K562 (cell line): ENCODE measurements at regions not wholly inside any gene's neighbourhood (a gene's known extent, or its start where the extent isn't known, plus 50 kb on each side); places are given as distances from the start of the nearest gene placed in this dataset.

Source experiments
- ATAC-seq: fragments of 200-7000 bp; cut with Tn5 transposase; 3 replicates; pipeline ENCODE4 v1.9.1; 2020; ENCODE audit warnings: moderate library complexity
- BruUV-seq: library from RNA; stranded (reverse); fragments of 400-500 nt; replicated peaks from 2 replicates; lab custom pipeline; 2021; lab: Mats Ljungman, UMichigan
- CTCF ChIA-PET: fragments of 300-600 bp; formaldehyde crosslinking; extraction: SDS; loops from one replicate; lab custom pipeline; 2021; ENCODE audit warnings: low intra/inter-chr PET ratio; lab: Yijun Ruan, JAX
- POLR2A ChIA-PET: fragments of 300-600, 350-650 bp; sonication (Branson Sonifier 250); formaldehyde crosslinking; extraction: SDS; loops from one replicate; lab custom pipeline; 2021; ENCODE audit warnings: antibody characterized with exemption, inconsistent platforms; lab: Yijun Ruan, JAX
- DNase-seq, 4 experiments: peaks; one replicate each; pipeline versions ENCODE4 v3.0.0 to v3.0.0-alpha.2; 2011 to 2018; ENCODE audit warnings: low spot score in 3 of 4, mixed read lengths in 3 of 4; ENCODE audit errors: extremely low read depth in 1 of 4
- FAIRE-seq: peaks from 2 replicates; lab custom pipeline; 2011; peaks lifted over from hg19 to GRCh38; lab: Jason Lieb, UNC
- H2AFZ ChIP-seq: 2 replicates; pipeline ENCODE4 v1.6.0; 2011; ENCODE audit warnings: low read depth, low read length, control low read depth, inconsistent platforms
- H3K27ac ChIP-seq: fragments of 200-600 bp; 3 replicates; pipeline ENCODE4 v1.8.0; 2011; ENCODE audit warnings: low read depth, mild to moderate bottlenecking, control low read depth, inconsistent platforms, low read length, moderate library complexity, mixed read lengths; ENCODE audit errors: extremely low read depth
- H3K27me3 ChIP-seq, 2 experiments: fragments of 300-600 bp in 1 of 2; 2 replicates in 1 of 2; 3 replicates in 1 of 2; pipeline versions ENCODE4 v1.6.0 to v1.8.0; 2011; ENCODE audit warnings: inconsistent platforms in 2 of 2, low read length in 2 of 2, mild to moderate bottlenecking in 1 of 2, mixed read lengths in 1 of 2, moderate library complexity in 1 of 2; ENCODE audit not compliant: control insufficient read depth in 2 of 2, insufficient read depth in 2 of 2
- H3K36me3 ChIP-seq: fragments of 300-600 bp; 3 replicates; pipeline ENCODE4 v1.8.0; 2011; ENCODE audit warnings: mild to moderate bottlenecking, low read length, inconsistent platforms; ENCODE audit not compliant: control insufficient read depth, insufficient read depth
- H3K4me1 ChIP-seq, 2 experiments: fragments of 200-600 bp in 1 of 2; replicated peaks in 1 of 2; 2 replicates in 1 of 2; 3 replicates in 1 of 2; pipeline versions ENCODE4 v1.5.1 to v1.8.0; 2011; ENCODE audit warnings: inconsistent platforms in 2 of 2, low read length in 2 of 2, mild to moderate bottlenecking in 1 of 2, mixed read lengths in 1 of 2, moderate library complexity in 1 of 2; ENCODE audit not compliant: control insufficient read depth in 2 of 2, insufficient read depth in 2 of 2
- H3K4me2 ChIP-seq: 2 replicates; pipeline ENCODE4 v1.6.1; 2011; ENCODE audit warnings: low read length, control low read depth, inconsistent platforms, mixed read lengths; ENCODE audit not compliant: insufficient read depth
- H3K4me3 ChIP-seq: fragments of 200-600 bp; sonication (generic), shearing (Covaris generic); 2 replicates; pipeline ENCODE4 v1.5.1; 2016; ENCODE audit warnings: control low read depth, inconsistent platforms
- H3K79me2 ChIP-seq: fragments of 200-600 bp; 3 replicates; pipeline ENCODE4 v1.8.0; 2011; ENCODE audit warnings: low read length, inconsistent platforms; ENCODE audit not compliant: control insufficient read depth, insufficient read depth
- H3K9ac ChIP-seq, 2 experiments: 2 replicates each; pipeline versions ENCODE4 v1.6.0 to v1.6.1; 2011; ENCODE audit warnings: low read depth in 2 of 2, low read length in 2 of 2, control low read depth in 1 of 2, inconsistent platforms in 1 of 2, mild to moderate bottlenecking in 1 of 2, mixed read lengths in 1 of 2; ENCODE audit not compliant: insufficient read depth in 1 of 2
- H3K9me1 ChIP-seq: one replicate; pipeline ENCODE4 v1.6.0; 2011; ENCODE audit warnings: inconsistent platforms, mild to moderate bottlenecking, low read length, moderate library complexity; ENCODE audit not compliant: control insufficient read depth, insufficient read depth
- H3K9me3 ChIP-seq: replicated peaks from 2 replicates; pipeline ENCODE4 v1.5.1; 2011; ENCODE audit warnings: low read depth, low read length, inconsistent platforms; ENCODE audit not compliant: control insufficient read depth, insufficient read depth
- H4K20me1 ChIP-seq: replicated peaks from 2 replicates; pipeline ENCODE4 v1.6.1; 2011; ENCODE audit warnings: low read length, inconsistent platforms, mixed read lengths; ENCODE audit not compliant: control insufficient read depth, insufficient read depth
- BCOR ChIP-seq: fragments of 450-650 bp; IDR thresholded peaks from 2 replicates; pipeline ENCODE4 v1.6.1; 2016
- BRCA1 ChIP-seq, 2 experiments: fragments of 450-650 bp in 1 of 2; sonication (generic) in 1 of 2; formaldehyde crosslinking in 1 of 2; IDR thresholded peaks; 2 replicates each; pipeline versions ENCODE4 v1.5.0 to v1.6.1; 2017 to 2020; ENCODE audit warnings: mild to moderate bottlenecking in 1 of 2, missing genetic modification reagents in 1 of 2
- CBFA2T2 ChIP-seq: fragments of 450-650 bp; conservative IDR thresholded peaks from 2 replicates; pipeline ENCODE4 v1.6.1; 2017; ENCODE audit warnings: mild to moderate bottlenecking
- CBFA2T3 ChIP-seq: fragments of 450-650 bp; IDR thresholded peaks from 2 replicates; pipeline ENCODE4 v1.6.1; 2017
- CHD4 ChIP-seq: fragments of 200-600 bp; sonication (generic); IDR thresholded peaks from 3 replicates; pipeline ENCODE4 v1.6.1; 2012; ENCODE audit warnings: low read depth, mild to moderate bottlenecking, mixed read lengths, low read length, inconsistent platforms; ENCODE audit not compliant: insufficient read depth, insufficient replicate concordance, poor library complexity, severe bottlenecking
- CSDE1 ChIP-seq, 2 experiments: fragments of 450-650 bp; IDR thresholded peaks; 2 replicates each; pipeline ENCODE4 v1.6.1; 2016; ENCODE audit warnings: mild to moderate bottlenecking in 1 of 2
- DMBX1 ChIP-seq: fragments of 250-450 bp; sonication (Bioruptor Pico); IDR thresholded peaks from 2 replicates; pipeline ENCODE4 v1.8.0; 2022; ENCODE audit warnings: inconsistent platforms, mild to moderate bottlenecking, moderate library complexity, borderline replicate concordance
- DPF2 ChIP-seq: fragments of 450-650 bp; IDR thresholded peaks from 2 replicates; pipeline ENCODE4 v1.6.1; 2016
- FOSL1 ChIP-seq: fragments of 200-800 bp; sonication (Bioruptor generic); conservative IDR thresholded peaks from 2 replicates; pipeline ENCODE4 v1.6.1; 2016; ENCODE audit warnings: missing genetic modification characterization, missing compliant biosample characterization
- GABPA ChIP-seq: fragments of 200-800 bp; sonication (Bioruptor generic); conservative IDR thresholded peaks from 2 replicates; pipeline ENCODE4 v1.6.1; 2016; ENCODE audit warnings: low read depth, missing genetic modification characterization, missing compliant biosample characterization
- HDAC2 ChIP-seq: fragments of 450-650 bp; IDR thresholded peaks from 2 replicates; pipeline ENCODE4 v1.6.1; 2016; ENCODE audit warnings: mild to moderate bottlenecking
- KDM4B ChIP-seq, 2 experiments: fragments of 450-650 bp in 1 of 2; sonication (generic) in 1 of 2; IDR thresholded peaks; 2 replicates each; pipeline ENCODE4 v1.6.1; 2016 to 2017; ENCODE audit warnings: borderline replicate concordance in 2 of 2, antibody characterized with exemption in 1 of 2, low read depth in 1 of 2, mild to moderate bottlenecking in 1 of 2
- MEIS2 ChIP-seq: fragments of 450-650 bp; IDR thresholded peaks from 2 replicates; pipeline ENCODE4 v1.6.1; 2014; ENCODE audit warnings: mild to moderate bottlenecking; ENCODE audit not compliant: partially characterized antibody
- PHF21A ChIP-seq: fragments of 450-650 bp; IDR thresholded peaks from 2 replicates; pipeline ENCODE4 v1.6.1; 2017; ENCODE audit warnings: low read depth, borderline replicate concordance
- PRMT5 ChIP-seq: sonication (generic); formaldehyde crosslinking; IDR thresholded peaks from 2 replicates; pipeline ENCODE4 v1.5.0; 2020; ENCODE audit warnings: missing genetic modification reagents
- RBBP5 ChIP-seq: fragments of 200-600 bp; sonication (generic); IDR thresholded peaks from 2 replicates; pipeline ENCODE4 v1.6.1; 2012; ENCODE audit warnings: borderline replicate concordance, mild to moderate bottlenecking, low read length, control low read depth, inconsistent platforms; ENCODE audit not compliant: insufficient read depth, poor library complexity, severe bottlenecking
- RBFOX2 ChIP-seq: fragments of 200-400 bp; formaldehyde crosslinking; IDR thresholded peaks from 2 replicates; pipeline ENCODE4 v1.6.1; 2017; ENCODE audit warnings: low read depth, mild to moderate bottlenecking, low read length, moderate library complexity
- SIRT6 ChIP-seq: IDR thresholded peaks from one replicate; pipeline ENCODE4 v1.6.1; 2012; ENCODE audit warnings: low read depth, mild to moderate bottlenecking, control low read depth, inconsistent platforms, low read length, moderate library complexity
- TCF3 ChIP-seq: sonication (generic); formaldehyde crosslinking; IDR thresholded peaks from 2 replicates; pipeline ENCODE4 v1.4.0; 2020; ENCODE audit warnings: mild to moderate bottlenecking, missing genetic modification reagents
- TEAD4 ChIP-seq, 2 experiments: sonication (generic) in 1 of 2; formaldehyde crosslinking in 1 of 2; IDR thresholded peaks; 2 replicates each; pipeline versions ENCODE4 v1.6.1 to v1.8.0; 2012 to 2022; ENCODE audit warnings: borderline replicate concordance in 1 of 2, inconsistent platforms in 1 of 2, low read length in 1 of 2, mild to moderate bottlenecking in 1 of 2, missing genetic modification reagents in 1 of 2
- ZNF124 ChIP-seq: sonication (generic); formaldehyde crosslinking; IDR thresholded peaks from 2 replicates; pipeline ENCODE4 v1.8.1; 2022; ENCODE audit warnings: missing genetic modification reagents
- ZNF3 ChIP-seq: fragments of 250-450 bp; sonication (Bioruptor Pico); IDR thresholded peaks from 2 replicates; pipeline ENCODE4 v1.5.0; 2021; ENCODE audit warnings: mild to moderate bottlenecking, moderate library complexity
- ZNF699 ChIP-seq: fragments of 250-450 bp; sonication (Bioruptor Pico); IDR thresholded peaks from 2 replicates; pipeline ENCODE4 v1.8.0; 2021; ENCODE audit warnings: mild to moderate bottlenecking, moderate library complexity; ENCODE audit not compliant: insufficient replicate concordance
- ZNF77 ChIP-seq: fragments of 250-450 bp; sonication (Bioruptor Pico); IDR thresholded peaks from 2 replicates; pipeline ENCODE4 v1.5.0; 2020
- ZNF780A ChIP-seq: fragments of 250-450 bp; sonication (Bioruptor Pico); IDR thresholded peaks from 2 replicates; pipeline ENCODE4 v1.5.0; 2021; ENCODE audit warnings: mild to moderate bottlenecking
- WGBS: fragments of 100-300 bp; shearing (Covaris generic); methylation state at CpG from one replicate; pipeline ENCODE4 v1.1.6; 2016; ENCODE audit warnings: low coverage, mixed read lengths; ENCODE audit not compliant: insufficient coverage; ENCODE audit errors: missing lambda C conversion rate; 5-methylcytosine and 5-hydroxymethylcytosine counted together
- in situ Hi-C: fragments of 300-500 bp; cut with MboI; formaldehyde crosslinking; loops from 4 replicates; pipeline ENCODE4 v1.15.0; 2018; ENCODE audit warnings: inconsistent platforms, mixed read lengths
- intact Hi-C: fragments of 100-400 bp; cut with micrococcal nuclease; formaldehyde crosslinking; loops from 2 replicates; pipeline ENCODE4 v1.14.2; 2022
- TF ChIP-seq, protein P1 (sequence below): sonication (generic); IDR thresholded peaks from 2 replicates; pipeline ENCODE4 v1.6.1; 2016

DNA sequence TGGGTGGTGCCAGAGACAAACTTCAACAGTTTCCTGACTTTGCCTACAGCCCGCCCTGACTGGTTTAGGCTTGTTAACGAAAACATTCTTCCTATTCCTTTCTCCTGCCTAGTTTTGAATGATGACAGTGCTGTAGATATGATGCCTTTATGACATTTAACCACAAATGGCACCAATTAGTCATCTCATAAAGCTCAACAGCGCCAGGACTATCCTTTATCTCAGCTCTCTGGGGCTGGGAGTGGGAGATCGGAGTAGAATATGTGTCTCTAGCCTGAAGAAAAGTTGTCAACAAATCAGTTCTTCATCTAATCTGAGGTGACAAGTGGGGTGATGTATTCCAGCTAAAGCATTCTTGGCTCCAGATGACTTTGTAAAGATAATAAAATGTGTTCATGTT is 64.6 kb upstream of the SH3RF1 start (continued):
- TF ChIP-seq FOSL1 (peak; percentile 75), ZNF77 (CRISPR knock-in tag) (no peak), ZNF699 (CRISPR knock-in tag) (no peak), TEAD4 (IDR thresholded peaks at IDR 0.05; ENCODE audit: low read length) (peak; percentile 67), TEAD4 (CRISPR knock-in tag; IDR thresholded peaks at IDR 0.05; ENCODE audit: borderline replicate concordance) (no peak), ZNF124 (no peak), MEIS2 (peak; percentile 49), TCF3 (CRISPR knock-in tag) (0 out of 2 replicates have a peak, but pooled peaks have one; percentile 22), CBFA2T3 (peak; percentile 62), PHF21A (no peak), CBFA2T2 (peak; percentile 49)
- TF ChIP-seq, protein P1, sequence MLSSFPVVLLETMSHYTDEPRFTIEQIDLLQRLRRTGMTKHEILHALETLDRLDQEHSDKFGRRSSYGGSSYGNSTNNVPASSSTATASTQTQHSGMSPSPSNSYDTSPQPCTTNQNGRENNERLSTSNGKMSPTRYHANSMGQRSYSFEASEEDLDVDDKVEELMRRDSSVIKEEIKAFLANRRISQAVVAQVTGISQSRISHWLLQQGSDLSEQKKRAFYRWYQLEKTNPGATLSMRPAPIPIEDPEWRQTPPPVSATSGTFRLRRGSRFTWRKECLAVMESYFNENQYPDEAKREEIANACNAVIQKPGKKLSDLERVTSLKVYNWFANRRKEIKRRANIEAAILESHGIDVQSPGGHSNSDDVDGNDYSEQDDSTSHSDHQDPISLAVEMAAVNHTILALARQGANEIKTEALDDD: 0 out of 2 replicates have a peak, but pooled peaks have one; percentile 34

DNA sequence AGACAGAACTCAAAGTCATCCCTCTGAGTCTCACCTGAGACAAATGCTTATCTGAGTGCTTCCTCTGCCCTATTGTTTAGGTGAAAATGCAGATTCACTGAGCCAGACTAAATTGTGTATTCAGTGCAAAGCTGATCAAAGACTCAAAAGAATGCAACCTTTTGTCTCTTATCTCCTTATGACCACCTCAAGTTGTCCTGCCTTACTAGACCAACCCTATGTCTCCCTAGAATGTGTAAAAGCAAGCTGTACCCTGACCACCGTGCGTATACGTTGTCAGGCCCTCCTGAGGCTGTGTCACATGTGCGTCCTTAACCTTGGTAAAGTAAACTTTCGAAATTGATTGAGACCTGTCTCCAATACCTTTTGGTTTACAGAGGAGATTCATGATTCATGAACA is 63.6 kb upstream of the SH3RF1 start:
- H3K36me3 ChIP-seq: no peaks in the 10 kb centered on the region
- ChIA-PET CTCF (no interaction called here), POLR2A (no interaction called here)
- in situ Hi-C loops (no loop called here), intact Hi-C loops (no loop called here)
- no peaks in the 10 kb centered on the region for H3K79me2 ChIP-seq
- no peak overlapping the region for H3K9ac ChIP-seq
- no TSS peak for BruUV-seq
- H3K27ac ChIP-seq: no peak overlapping the region
- FAIRE-seq: no peak
- H4K20me1 ChIP-seq: no peaks in the 10 kb centered on the region
- no peak overlapping the region for H2AFZ ChIP-seq
- H3K9me1 ChIP-seq: no peaks in the 10 kb centered on the region
- no peaks in the 10 kb centered on the region; a peak in 1 of 5 replicates for H3K27me3 ChIP-seq
- ATAC-seq: no peak
- no peak overlapping the region for H3K4me2 ChIP-seq
- no peak overlapping the region for H3K4me3 ChIP-seq
- no peaks in the 10 kb centered on the region for H3K9me3 ChIP-seq
- no peak for DNase-seq
- no peaks in the 10 kb centered on the region; a peak in 1 of 5 replicates for H3K4me1 ChIP-seq
- WGBS: 0% methylated on average over 5 of the region's 5 CpGs
- TF ChIP-seq DMBX1 (CRISPR knock-in tag) (no peak), PRMT5 (CRISPR knock-in tag) (no peak), KDM4B (IDR thresholded peaks at IDR 0.05; ENCODE audit: borderline replicate concordance in 2 of 2, low read depth in 1 of 2) (no peak), BRCA1 (IDR thresholded peaks at IDR 0.05) (no peak), BRCA1 (CRISPR knock-in tag; IDR thresholded peaks at IDR 0.05) (no peak), RBBP5 (no peak), GABPA (tag) (no peak), BCOR (no peak), DPF2 (no peak), ZNF3 (CRISPR knock-in tag) (no peak), CHD4 (no peak), CSDE1 (IDR thresholded peaks at IDR 0.05) (no peak), SIRT6 (no peak), RBFOX2 (no peak), ZNF780A (CRISPR knock-in tag) (no peak), HDAC2 (no peak)
